ENCODE measurements at regions not wholly inside any gene's neighbourhood (a gene's known extent, or its start where the extent isn't known, plus 50 kb on each side); places are given as distances from the start of the nearest gene placed in this dataset.

DNA sequence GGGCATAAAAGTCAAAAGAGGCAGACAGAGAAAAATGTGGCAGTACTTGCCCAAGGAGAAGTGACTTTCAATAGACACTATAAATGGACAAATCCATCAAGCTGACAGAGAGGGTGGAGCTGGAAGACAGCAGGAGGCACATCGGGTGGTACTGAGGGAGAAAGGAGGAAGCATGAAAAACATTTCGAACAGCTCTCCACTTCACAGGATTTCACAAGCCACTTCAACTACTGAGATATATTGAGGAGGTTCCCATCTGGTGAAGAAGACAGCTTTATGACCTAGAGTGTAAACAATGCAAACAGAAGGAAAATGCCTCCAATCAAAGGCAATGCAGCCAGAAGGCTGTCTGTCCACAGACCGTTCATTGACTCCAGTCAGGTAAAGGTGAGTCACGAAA, 259.4 kb upstream of the ECI2 start:
- Histone ChIP-seq H3K27ac (ENCODE audit: low read depth, low read length) (no peak overlapping the region), H3K4me1 (ENCODE audit: control insufficient read depth, insufficient read depth, low read length) (no peaks in the 10 kb centered on the region), H3K9me3 (ENCODE audit: control insufficient read depth, insufficient read depth, low read length) (no peaks in the 10 kb centered on the region), H3K36me3 (ENCODE audit: control insufficient read depth, insufficient read depth, low read length) (no peaks in the 10 kb centered on the region), H3K4me3 (ENCODE audit: low read depth, low read length) (no peak overlapping the region), H3K27me3 (ENCODE audit: control insufficient read depth, insufficient read depth, low read length) (no peaks in the 10 kb centered on the region)
- peak in 1 of 6 donors; percentile 37 for DNase-seq (ENCODE audit: low read depth in 4 of 6, low spot score in 6 of 6)
- 40% methylated on average over 1 of the region's 4 CpGs for WGBS (ENCODE audit: insufficient coverage)

DNA sequence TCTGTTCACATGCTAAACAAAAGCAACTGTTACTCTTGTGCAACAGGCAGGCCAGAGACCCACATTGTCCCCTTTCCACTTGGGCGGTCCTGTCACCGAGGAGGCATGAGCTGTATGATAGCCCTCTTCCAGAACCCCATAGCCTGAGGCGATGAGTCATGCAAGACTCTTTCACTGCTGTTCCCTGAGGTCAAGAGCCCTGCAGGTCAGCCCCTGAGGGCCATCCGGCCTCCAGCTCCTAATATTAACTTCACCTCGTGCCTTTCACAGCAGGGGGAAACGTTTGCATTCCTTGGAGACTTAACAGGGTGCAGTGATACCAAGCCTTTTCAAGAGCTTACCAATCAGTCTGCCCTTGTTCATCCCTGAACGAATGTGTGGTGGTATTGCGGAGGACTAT, 253.3 kb upstream of the ECI2 start:
- H3K9me3 ChIP-seq (ENCODE audit: control insufficient read depth, insufficient read depth, low read length): no peaks in the 10 kb centered on the region
- no peaks in the 10 kb centered on the region for H3K36me3 ChIP-seq (ENCODE audit: control insufficient read depth, insufficient read depth, low read length)
- no peaks in the 10 kb centered on the region for H3K27me3 ChIP-seq (ENCODE audit: control insufficient read depth, insufficient read depth, low read length)
- H3K4me3 ChIP-seq (ENCODE audit: low read depth, low read length): no peak overlapping the region
- WGBS (ENCODE audit: insufficient coverage): 40% methylated on average over 6 of the region's 8 CpGs
- H3K27ac ChIP-seq (ENCODE audit: low read depth, low read length): no peak overlapping the region
- H3K4me1 ChIP-seq (ENCODE audit: control insufficient read depth, insufficient read depth, low read length): no peaks in the 10 kb centered on the region
- no peak for DNase-seq (ENCODE audit: low read depth in 4 of 6, low spot score in 6 of 6)

DNA sequence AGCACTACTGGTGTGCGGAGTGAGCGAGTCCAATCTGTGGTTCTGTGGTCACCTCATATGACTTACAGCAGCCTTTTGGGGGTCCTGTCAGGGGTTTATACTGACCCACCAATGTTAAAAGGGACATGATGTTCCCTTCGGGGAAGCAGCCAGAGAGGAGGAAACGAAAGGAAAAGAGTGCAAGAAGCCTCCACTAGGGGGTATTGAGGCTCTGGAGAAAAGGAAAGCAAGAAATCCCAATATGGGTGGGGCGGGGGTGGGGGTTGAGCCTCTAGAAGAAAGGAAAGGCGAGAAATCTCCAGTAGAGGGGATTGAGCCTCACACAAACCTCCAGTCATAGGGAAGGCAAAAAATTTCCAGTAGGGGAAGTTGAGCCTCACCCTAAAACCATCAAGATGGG, 249.3 kb upstream of the ECI2 start:
- no peaks in the 10 kb centered on the region for H3K27me3 ChIP-seq (ENCODE audit: control insufficient read depth, insufficient read depth, low read length)
- WGBS (ENCODE audit: insufficient coverage): 93% methylated on average over 4 of the region's 6 CpGs
- no peaks in the 10 kb centered on the region for H3K36me3 ChIP-seq (ENCODE audit: control insufficient read depth, insufficient read depth, low read length)
- no peaks in the 10 kb centered on the region for H3K9me3 ChIP-seq (ENCODE audit: control insufficient read depth, insufficient read depth, low read length)
- H3K27ac ChIP-seq (ENCODE audit: low read depth, low read length): no peak overlapping the region
- no peak for DNase-seq (ENCODE audit: low read depth in 4 of 6, low spot score in 6 of 6)
- H3K4me3 ChIP-seq (ENCODE audit: low read depth, low read length): no peak overlapping the region
- H3K4me1 ChIP-seq (ENCODE audit: control insufficient read depth, insufficient read depth, low read length): no peaks in the 10 kb centered on the region

DNA sequence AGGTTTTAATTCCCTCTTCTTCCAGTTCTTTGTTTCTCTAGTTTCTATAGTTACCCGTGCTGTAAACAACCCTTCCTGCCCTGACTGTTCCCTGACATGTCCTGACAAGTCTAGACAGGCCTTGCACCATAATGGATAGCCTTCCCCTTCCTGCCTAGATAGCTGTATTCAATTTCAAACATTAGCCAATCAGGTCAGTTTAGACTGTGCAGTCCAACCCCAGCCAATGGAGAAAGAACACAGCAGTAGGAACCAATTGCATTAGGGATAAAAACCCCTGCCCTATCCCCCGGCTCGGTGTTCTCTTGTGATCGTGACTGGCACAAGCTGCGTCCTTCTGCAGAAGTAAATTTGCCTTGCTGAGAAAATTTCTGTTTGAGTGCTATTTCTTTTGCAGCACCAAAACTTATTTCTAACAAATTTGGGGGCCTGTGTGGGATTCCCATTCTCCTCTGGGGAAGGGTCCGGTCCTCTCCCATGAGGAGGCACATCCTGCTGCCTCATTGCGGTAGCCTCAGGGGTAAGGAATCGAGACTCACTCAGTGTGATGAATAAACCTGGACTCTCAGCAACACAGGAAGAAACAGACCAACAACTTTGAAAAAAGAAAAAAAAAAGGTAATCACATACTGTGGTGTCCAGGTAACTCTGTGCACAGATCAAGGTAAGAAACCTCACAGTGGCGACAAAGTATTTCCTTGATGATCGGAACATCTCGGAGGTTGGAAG, 248.7 kb upstream of the ECI2 start:
- DNase-seq (ENCODE audit: low read depth in 4 of 6, low spot score in 6 of 6): no peak
- no peak overlapping the region for H3K27ac ChIP-seq (ENCODE audit: low read depth, low read length)
- no peaks in the 10 kb centered on the region for H3K27me3 ChIP-seq (ENCODE audit: control insufficient read depth, insufficient read depth, low read length)
- no peaks in the 10 kb centered on the region for H3K9me3 ChIP-seq (ENCODE audit: control insufficient read depth, insufficient read depth, low read length)
- no peaks in the 10 kb centered on the region for H3K36me3 ChIP-seq (ENCODE audit: control insufficient read depth, insufficient read depth, low read length)
- WGBS (ENCODE audit: insufficient coverage): 91% methylated on average over 4 of the region's 11 CpGs
- no peak overlapping the region for H3K4me3 ChIP-seq (ENCODE audit: low read depth, low read length)
- H3K4me1 ChIP-seq (ENCODE audit: control insufficient read depth, insufficient read depth, low read length): no peaks in the 10 kb centered on the region

DNA sequence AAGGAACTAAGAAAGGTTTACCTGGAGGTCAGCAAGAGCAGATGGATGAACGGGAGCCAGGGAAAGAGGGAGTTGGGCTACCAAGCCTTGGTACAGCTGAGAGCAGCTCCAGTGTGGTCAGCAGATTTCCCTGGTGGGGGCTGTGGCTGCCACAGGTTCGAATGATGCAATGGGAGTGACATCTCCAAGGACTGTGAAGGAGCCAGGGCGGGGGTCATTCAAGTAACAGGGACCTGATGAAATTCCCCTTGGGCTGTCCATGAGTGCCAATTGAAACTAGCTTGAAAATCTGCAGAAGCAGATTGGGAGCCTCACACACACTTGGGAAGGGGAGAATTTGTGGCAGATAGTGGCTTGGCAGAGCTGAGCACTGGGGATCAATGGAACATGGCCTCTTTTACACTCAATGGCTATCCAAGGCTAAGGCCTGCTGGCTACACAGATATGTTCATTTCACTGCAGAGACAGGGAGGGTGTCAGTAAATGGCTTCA, 247.0 kb upstream of the ECI2 start:
- Histone ChIP-seq H3K27me3 (ENCODE audit: control insufficient read depth, insufficient read depth, low read length) (no peaks in the 10 kb centered on the region), H3K27ac (ENCODE audit: low read depth, low read length) (no peak overlapping the region), H3K9me3 (ENCODE audit: control insufficient read depth, insufficient read depth, low read length) (no peaks in the 10 kb centered on the region), H3K36me3 (ENCODE audit: control insufficient read depth, insufficient read depth, low read length) (no peaks in the 10 kb centered on the region), H3K4me3 (ENCODE audit: low read depth, low read length) (no peak overlapping the region), H3K4me1 (ENCODE audit: control insufficient read depth, insufficient read depth, low read length) (no peaks in the 10 kb centered on the region)
- WGBS (ENCODE audit: insufficient coverage): 100% methylated on average over 3 of the region's 3 CpGs
- DNase-seq (ENCODE audit: low read depth in 4 of 6, low spot score in 6 of 6): no peak

- Histone ChIP-seq H3K4me3 (ENCODE audit: low read depth, low read length) (no peak overlapping the region), H3K36me3 (ENCODE audit: control insufficient read depth, insufficient read depth, low read length) (no peaks in the 10 kb centered on the region), H3K27ac (ENCODE audit: low read depth, low read length) (no peak overlapping the region), H3K9me3 (ENCODE audit: control insufficient read depth, insufficient read depth, low read length) (no peaks in the 10 kb centered on the region), H3K27me3 (ENCODE audit: control insufficient read depth, insufficient read depth, low read length) (no peaks in the 10 kb centered on the region), H3K4me1 (ENCODE audit: control insufficient read depth, insufficient read depth, low read length) (no peaks in the 10 kb centered on the region)
- WGBS (ENCODE audit: insufficient coverage): 71% methylated on average over 4 of the region's 4 CpGs
- DNase-seq (ENCODE audit: low read depth in 4 of 6, low spot score in 6 of 6): no peak
These were observed 246.0 kb upstream of the ECI2 start for GRCh38 chr6:4381381-4381780.

GRCh38 chr6:4380881-4381281, 245.5 kb upstream of the ECI2 start:
- Histone ChIP-seq H3K4me1 (ENCODE audit: control insufficient read depth, insufficient read depth, low read length) (no peaks in the 10 kb centered on the region), H3K9me3 (ENCODE audit: control insufficient read depth, insufficient read depth, low read length) (no peaks in the 10 kb centered on the region), H3K36me3 (ENCODE audit: control insufficient read depth, insufficient read depth, low read length) (no peaks in the 10 kb centered on the region), H3K27ac (ENCODE audit: low read depth, low read length) (no peak overlapping the region), H3K27me3 (ENCODE audit: control insufficient read depth, insufficient read depth, low read length) (no peaks in the 10 kb centered on the region), H3K4me3 (ENCODE audit: low read depth, low read length) (no peak overlapping the region)
- WGBS (ENCODE audit: insufficient coverage): 42% methylated on average over 3 of the region's 7 CpGs
- no peak for DNase-seq (ENCODE audit: low read depth in 4 of 6, low spot score in 6 of 6)

GRCh38 chr6:4379958-4380357, 244.6 kb upstream of the ECI2 start:
- Histone ChIP-seq H3K36me3 (ENCODE audit: control insufficient read depth, insufficient read depth, low read length) (no peaks in the 10 kb centered on the region), H3K4me3 (ENCODE audit: low read depth, low read length) (no peak overlapping the region), H3K27me3 (ENCODE audit: control insufficient read depth, insufficient read depth, low read length) (no peaks in the 10 kb centered on the region), H3K4me1 (ENCODE audit: control insufficient read depth, insufficient read depth, low read length) (no peaks in the 10 kb centered on the region), H3K27ac (ENCODE audit: low read depth, low read length) (no peak overlapping the region), H3K9me3 (ENCODE audit: control insufficient read depth, insufficient read depth, low read length) (no peaks in the 10 kb centered on the region)
- no peak for DNase-seq (ENCODE audit: low read depth in 4 of 6, low spot score in 6 of 6)
- WGBS (ENCODE audit: insufficient coverage): no CpG with 5 or more reads among the region's 4 CpGs

DNA sequence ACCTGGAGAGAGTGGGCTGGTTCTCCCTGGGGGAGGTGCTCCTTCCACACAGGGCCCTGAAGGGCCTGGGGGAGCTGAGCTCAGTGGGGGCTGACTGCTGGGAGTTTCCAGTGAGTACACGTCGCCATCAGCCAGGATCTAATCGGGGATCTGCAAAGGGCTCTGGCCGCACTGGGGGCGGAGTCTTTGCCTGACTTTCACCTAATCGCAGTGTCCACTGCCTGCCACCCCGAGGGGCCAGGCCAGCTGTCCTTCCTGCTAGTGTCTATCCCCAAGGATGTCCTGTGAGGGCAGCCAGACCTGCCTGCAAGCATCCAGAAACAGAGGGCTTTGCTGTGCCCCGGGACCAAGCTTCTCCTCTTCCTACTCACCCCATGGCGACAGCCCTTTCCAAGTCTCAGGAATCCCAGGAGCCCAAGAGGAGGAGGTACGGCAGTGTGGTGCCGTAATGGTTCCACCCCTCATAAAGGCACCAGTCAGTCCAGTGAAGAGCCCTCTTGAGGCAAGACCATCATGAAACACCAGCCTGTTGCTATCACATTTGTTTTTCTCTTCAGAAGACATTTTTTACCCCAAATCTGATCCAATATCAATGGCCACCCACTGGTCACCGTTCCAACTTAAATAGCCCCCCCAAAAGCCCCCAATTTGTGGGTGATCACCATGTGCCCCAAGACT, 243.1 kb upstream of the ECI2 start:
- no peak for DNase-seq (ENCODE audit: low read depth in 4 of 6, low spot score in 6 of 6)
- H3K4me3 ChIP-seq (ENCODE audit: low read depth, low read length): no peak overlapping the region
- H3K27me3 ChIP-seq (ENCODE audit: control insufficient read depth, insufficient read depth, low read length): no peaks in the 10 kb centered on the region
- H3K27ac ChIP-seq (ENCODE audit: low read depth, low read length): no peak overlapping the region
- 85% methylated on average over 11 of the region's 12 CpGs for WGBS (ENCODE audit: insufficient coverage)
- no peaks in the 10 kb centered on the region for H3K36me3 ChIP-seq (ENCODE audit: control insufficient read depth, insufficient read depth, low read length)
- no peaks in the 10 kb centered on the region for H3K4me1 ChIP-seq (ENCODE audit: control insufficient read depth, insufficient read depth, low read length)
- no peaks in the 10 kb centered on the region for H3K9me3 ChIP-seq (ENCODE audit: control insufficient read depth, insufficient read depth, low read length)

- WGBS (ENCODE audit: insufficient coverage): 18% methylated on average over 2 of the region's 3 CpGs
- Histone ChIP-seq H3K9me3 (ENCODE audit: control insufficient read depth, insufficient read depth, low read length) (no peaks in the 10 kb centered on the region), H3K4me1 (ENCODE audit: control insufficient read depth, insufficient read depth, low read length) (no peaks in the 10 kb centered on the region), H3K27me3 (ENCODE audit: control insufficient read depth, insufficient read depth, low read length) (no peaks in the 10 kb centered on the region), H3K36me3 (ENCODE audit: control insufficient read depth, insufficient read depth, low read length) (no peaks in the 10 kb centered on the region), H3K27ac (ENCODE audit: low read depth, low read length) (no peak overlapping the region), H3K4me3 (ENCODE audit: low read depth, low read length) (no peak overlapping the region)
- DNase-seq (ENCODE audit: low read depth in 4 of 6, low spot score in 6 of 6): peak in 1 of 6 donors; percentile 26
These were observed 242.2 kb upstream of the ECI2 start for GRCh38 chr6:4377603-4378002.

Measured in spinal cord (tissue), 9 donors.